ENCODE measurements at regions not wholly inside any gene's neighbourhood (a gene's known extent, or its start where the extent isn't known, plus 50 kb on each side); places are given as distances from the start of the nearest gene placed in this dataset.

DNA sequence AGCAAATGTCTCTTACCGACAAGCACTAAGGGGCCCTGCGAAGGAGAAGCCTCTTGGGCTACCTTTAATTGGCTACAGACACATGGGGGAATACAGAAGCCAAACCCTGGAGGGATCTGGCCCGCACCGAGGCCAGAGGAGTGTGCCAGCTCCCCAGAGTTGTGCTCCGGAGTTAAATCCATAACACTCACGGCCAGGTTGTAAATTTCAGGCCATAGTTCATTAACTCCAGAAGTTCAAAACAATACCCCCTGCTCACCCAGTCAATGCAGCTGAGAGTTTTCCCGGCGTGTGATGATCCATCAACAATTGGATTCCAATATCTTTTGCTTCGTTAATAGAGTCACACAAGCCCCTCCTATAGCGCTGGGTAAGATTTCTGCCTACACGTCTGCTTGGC lies 371.5 kb downstream of the NXPE2 start:
- TF ChIP-seq, protein P1, sequence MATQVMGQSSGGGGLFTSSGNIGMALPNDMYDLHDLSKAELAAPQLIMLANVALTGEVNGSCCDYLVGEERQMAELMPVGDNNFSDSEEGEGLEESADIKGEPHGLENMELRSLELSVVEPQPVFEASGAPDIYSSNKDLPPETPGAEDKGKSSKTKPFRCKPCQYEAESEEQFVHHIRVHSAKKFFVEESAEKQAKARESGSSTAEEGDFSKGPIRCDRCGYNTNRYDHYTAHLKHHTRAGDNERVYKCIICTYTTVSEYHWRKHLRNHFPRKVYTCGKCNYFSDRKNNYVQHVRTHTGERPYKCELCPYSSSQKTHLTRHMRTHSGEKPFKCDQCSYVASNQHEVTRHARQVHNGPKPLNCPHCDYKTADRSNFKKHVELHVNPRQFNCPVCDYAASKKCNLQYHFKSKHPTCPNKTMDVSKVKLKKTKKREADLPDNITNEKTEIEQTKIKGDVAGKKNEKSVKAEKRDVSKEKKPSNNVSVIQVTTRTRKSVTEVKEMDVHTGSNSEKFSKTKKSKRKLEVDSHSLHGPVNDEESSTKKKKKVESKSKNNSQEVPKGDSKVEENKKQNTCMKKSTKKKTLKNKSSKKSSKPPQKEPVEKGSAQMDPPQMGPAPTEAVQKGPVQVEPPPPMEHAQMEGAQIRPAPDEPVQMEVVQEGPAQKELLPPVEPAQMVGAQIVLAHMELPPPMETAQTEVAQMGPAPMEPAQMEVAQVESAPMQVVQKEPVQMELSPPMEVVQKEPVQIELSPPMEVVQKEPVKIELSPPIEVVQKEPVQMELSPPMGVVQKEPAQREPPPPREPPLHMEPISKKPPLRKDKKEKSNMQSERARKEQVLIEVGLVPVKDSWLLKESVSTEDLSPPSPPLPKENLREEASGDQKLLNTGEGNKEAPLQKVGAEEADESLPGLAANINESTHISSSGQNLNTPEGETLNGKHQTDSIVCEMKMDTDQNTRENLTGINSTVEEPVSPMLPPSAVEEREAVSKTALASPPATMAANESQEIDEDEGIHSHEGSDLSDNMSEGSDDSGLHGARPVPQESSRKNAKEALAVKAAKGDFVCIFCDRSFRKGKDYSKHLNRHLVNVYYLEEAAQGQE (IDR thresholded peaks at IDR 0.05; ENCODE audit: insufficient read depth in 1 of 2, low read depth in 2 of 2, low read length in 1 of 2): no peak
- TF ChIP-seq, protein P2, sequence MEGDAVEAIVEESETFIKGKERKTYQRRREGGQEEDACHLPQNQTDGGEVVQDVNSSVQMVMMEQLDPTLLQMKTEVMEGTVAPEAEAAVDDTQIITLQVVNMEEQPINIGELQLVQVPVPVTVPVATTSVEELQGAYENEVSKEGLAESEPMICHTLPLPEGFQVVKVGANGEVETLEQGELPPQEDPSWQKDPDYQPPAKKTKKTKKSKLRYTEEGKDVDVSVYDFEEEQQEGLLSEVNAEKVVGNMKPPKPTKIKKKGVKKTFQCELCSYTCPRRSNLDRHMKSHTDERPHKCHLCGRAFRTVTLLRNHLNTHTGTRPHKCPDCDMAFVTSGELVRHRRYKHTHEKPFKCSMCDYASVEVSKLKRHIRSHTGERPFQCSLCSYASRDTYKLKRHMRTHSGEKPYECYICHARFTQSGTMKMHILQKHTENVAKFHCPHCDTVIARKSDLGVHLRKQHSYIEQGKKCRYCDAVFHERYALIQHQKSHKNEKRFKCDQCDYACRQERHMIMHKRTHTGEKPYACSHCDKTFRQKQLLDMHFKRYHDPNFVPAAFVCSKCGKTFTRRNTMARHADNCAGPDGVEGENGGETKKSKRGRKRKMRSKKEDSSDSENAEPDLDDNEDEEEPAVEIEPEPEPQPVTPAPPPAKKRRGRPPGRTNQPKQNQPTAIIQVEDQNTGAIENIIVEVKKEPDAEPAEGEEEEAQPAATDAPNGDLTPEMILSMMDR (IDR thresholded peaks at IDR 0.05): no peak

All from Panc1 (cell line).